ENCODE measurements at regions not wholly inside any gene's neighbourhood (a gene's known extent, or its start where the extent isn't known, plus 50 kb on each side); places are given as distances from the start of the nearest gene placed in this dataset.

GRCh38 chr3:165355316-165355715, 159.1 kb upstream of the SLITRK3 start:
- TF ChIP-seq CTCF (IDR thresholded peaks at IDR 0.05), result no peak
- no peak for TF ChIP-seq POLR2A (IDR thresholded peaks at IDR 0.05)
